ENCODE measurements at regions not wholly inside any gene's neighbourhood (a gene's known extent, or its start where the extent isn't known, plus 50 kb on each side); places are given as distances from the start of the nearest gene placed in this dataset.

GRCh38 chr5:20055301-20055700, 67.3 kb upstream of the CDH18 start:
- no peak for TF ChIP-seq MAX (IDR thresholded peaks at IDR 0.05)
- TF ChIP-seq ZBTB7A (IDR thresholded peaks at IDR 0.05; ENCODE audit: low read depth), result no peak
- TF ChIP-seq TEAD4 (IDR thresholded peaks at IDR 0.05), result no peak
- no peak for TF ChIP-seq FOXM1 (IDR thresholded peaks at IDR 0.05; ENCODE audit: borderline replicate concordance, low read depth)
- no peak for TF ChIP-seq CREB1 (IDR thresholded peaks at IDR 0.05; ENCODE audit: low read depth)
- TF ChIP-seq EGR1 (IDR thresholded peaks at IDR 0.05), result no peak
- no peak for TF ChIP-seq RAD21 (IDR thresholded peaks at IDR 0.05; ENCODE audit: low read depth)
- TF ChIP-seq, protein P1, sequence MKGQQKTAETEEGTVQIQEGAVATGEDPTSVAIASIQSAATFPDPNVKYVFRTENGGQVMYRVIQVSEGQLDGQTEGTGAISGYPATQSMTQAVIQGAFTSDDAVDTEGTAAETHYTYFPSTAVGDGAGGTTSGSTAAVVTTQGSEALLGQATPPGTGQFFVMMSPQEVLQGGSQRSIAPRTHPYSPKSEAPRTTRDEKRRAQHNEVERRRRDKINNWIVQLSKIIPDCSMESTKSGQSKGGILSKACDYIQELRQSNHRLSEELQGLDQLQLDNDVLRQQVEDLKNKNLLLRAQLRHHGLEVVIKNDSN (IDR thresholded peaks at IDR 0.05), result no peak
- TF ChIP-seq YY1 (IDR thresholded peaks at IDR 0.05; ENCODE audit: low read depth), result no peak
- TF ChIP-seq NFIC (IDR thresholded peaks at IDR 0.05), result no peak
- TF ChIP-seq EP300 (IDR thresholded peaks at IDR 0.05; ENCODE audit: borderline replicate concordance), result no peak
- TF ChIP-seq TCF12 (IDR thresholded peaks at IDR 0.05; ENCODE audit: low read depth), result no peak
- TF ChIP-seq, protein P2, sequence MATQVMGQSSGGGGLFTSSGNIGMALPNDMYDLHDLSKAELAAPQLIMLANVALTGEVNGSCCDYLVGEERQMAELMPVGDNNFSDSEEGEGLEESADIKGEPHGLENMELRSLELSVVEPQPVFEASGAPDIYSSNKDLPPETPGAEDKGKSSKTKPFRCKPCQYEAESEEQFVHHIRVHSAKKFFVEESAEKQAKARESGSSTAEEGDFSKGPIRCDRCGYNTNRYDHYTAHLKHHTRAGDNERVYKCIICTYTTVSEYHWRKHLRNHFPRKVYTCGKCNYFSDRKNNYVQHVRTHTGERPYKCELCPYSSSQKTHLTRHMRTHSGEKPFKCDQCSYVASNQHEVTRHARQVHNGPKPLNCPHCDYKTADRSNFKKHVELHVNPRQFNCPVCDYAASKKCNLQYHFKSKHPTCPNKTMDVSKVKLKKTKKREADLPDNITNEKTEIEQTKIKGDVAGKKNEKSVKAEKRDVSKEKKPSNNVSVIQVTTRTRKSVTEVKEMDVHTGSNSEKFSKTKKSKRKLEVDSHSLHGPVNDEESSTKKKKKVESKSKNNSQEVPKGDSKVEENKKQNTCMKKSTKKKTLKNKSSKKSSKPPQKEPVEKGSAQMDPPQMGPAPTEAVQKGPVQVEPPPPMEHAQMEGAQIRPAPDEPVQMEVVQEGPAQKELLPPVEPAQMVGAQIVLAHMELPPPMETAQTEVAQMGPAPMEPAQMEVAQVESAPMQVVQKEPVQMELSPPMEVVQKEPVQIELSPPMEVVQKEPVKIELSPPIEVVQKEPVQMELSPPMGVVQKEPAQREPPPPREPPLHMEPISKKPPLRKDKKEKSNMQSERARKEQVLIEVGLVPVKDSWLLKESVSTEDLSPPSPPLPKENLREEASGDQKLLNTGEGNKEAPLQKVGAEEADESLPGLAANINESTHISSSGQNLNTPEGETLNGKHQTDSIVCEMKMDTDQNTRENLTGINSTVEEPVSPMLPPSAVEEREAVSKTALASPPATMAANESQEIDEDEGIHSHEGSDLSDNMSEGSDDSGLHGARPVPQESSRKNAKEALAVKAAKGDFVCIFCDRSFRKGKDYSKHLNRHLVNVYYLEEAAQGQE (IDR thresholded peaks at IDR 0.05; ENCODE audit: low read depth), result no peak
- no peak for TF ChIP-seq CEBPB (IDR thresholded peaks at IDR 0.05)
- TF ChIP-seq TAF1 (IDR thresholded peaks at IDR 0.05; ENCODE audit: low read depth), result no peak

GRCh38 chr5:20050262-20050661, 62.3 kb upstream of the CDH18 start:
- no peak for TF ChIP-seq RAD21 (IDR thresholded peaks at IDR 0.05; ENCODE audit: low read depth)

GRCh38 chr5:20044460-20044859, 56.5 kb upstream of the CDH18 start:
- TF ChIP-seq TCF12 (IDR thresholded peaks at IDR 0.05; ENCODE audit: low read depth) (no peak), MAX (IDR thresholded peaks at IDR 0.05) (no peak), EP300 (IDR thresholded peaks at IDR 0.05; ENCODE audit: borderline replicate concordance) (no peak), FOXM1 (IDR thresholded peaks at IDR 0.05; ENCODE audit: borderline replicate concordance, low read depth) (no peak), TEAD4 (IDR thresholded peaks at IDR 0.05) (no peak), TAF1 (IDR thresholded peaks at IDR 0.05; ENCODE audit: low read depth) (no peak), CEBPB (IDR thresholded peaks at IDR 0.05) (no peak), EGR1 (IDR thresholded peaks at IDR 0.05) (no peak), CREB1 (IDR thresholded peaks at IDR 0.05; ENCODE audit: low read depth) (no peak), ZBTB7A (IDR thresholded peaks at IDR 0.05; ENCODE audit: low read depth) (no peak), NFIC (IDR thresholded peaks at IDR 0.05) (no peak), RAD21 (IDR thresholded peaks at IDR 0.05; ENCODE audit: low read depth) (no peak), YY1 (IDR thresholded peaks at IDR 0.05; ENCODE audit: low read depth) (no peak)
- TF ChIP-seq, protein P1 (IDR thresholded peaks at IDR 0.05), result no peak
- TF ChIP-seq, protein P2 (IDR thresholded peaks at IDR 0.05; ENCODE audit: low read depth), result no peak

GRCh38 chr5:20041326-20042274, 53.6 kb upstream of the CDH18 start:
- TF ChIP-seq EGR1 (IDR thresholded peaks at IDR 0.05), result no peak
- no peak for TF ChIP-seq YY1 (IDR thresholded peaks at IDR 0.05; ENCODE audit: low read depth)
- TF ChIP-seq, protein P2 (IDR thresholded peaks at IDR 0.05; ENCODE audit: low read depth), result no peak
- TF ChIP-seq CREB1 (IDR thresholded peaks at IDR 0.05; ENCODE audit: low read depth), result no peak
- TF ChIP-seq MAX (IDR thresholded peaks at IDR 0.05), result no peak
- no peak for TF ChIP-seq TAF1 (IDR thresholded peaks at IDR 0.05; ENCODE audit: low read depth)
- no peak for TF ChIP-seq ZBTB7A (IDR thresholded peaks at IDR 0.05; ENCODE audit: low read depth)
- TF ChIP-seq FOXM1 (IDR thresholded peaks at IDR 0.05; ENCODE audit: borderline replicate concordance, low read depth), result no peak
- no peak for TF ChIP-seq EP300 (IDR thresholded peaks at IDR 0.05; ENCODE audit: borderline replicate concordance)
- no peak for TF ChIP-seq TEAD4 (IDR thresholded peaks at IDR 0.05)
- no peak for TF ChIP-seq TCF12 (IDR thresholded peaks at IDR 0.05; ENCODE audit: low read depth)
- TF ChIP-seq RAD21 (IDR thresholded peaks at IDR 0.05; ENCODE audit: low read depth), result no peak
- no peak for TF ChIP-seq NFIC (IDR thresholded peaks at IDR 0.05)
- TF ChIP-seq, protein P1 (IDR thresholded peaks at IDR 0.05), result no peak
- no peak for TF ChIP-seq CEBPB (IDR thresholded peaks at IDR 0.05)

Data from Ishikawa (cell line).